ENCODE measurements at regions not wholly inside any gene's neighbourhood (a gene's known extent, or its start where the extent isn't known, plus 50 kb on each side); places are given as distances from the start of the nearest gene placed in this dataset.

- TF ChIP-seq CTCF (IDR thresholded peaks at IDR 0.05) (no peak), POLR2A (IDR thresholded peaks at IDR 0.05) (no peak), POLR2AphosphoS5 (IDR thresholded peaks at IDR 0.05) (no peak), EP300 (IDR thresholded peaks at IDR 0.05) (no peak)
Measured at GRCh38 chr4:23332313-23332712, 557.5 kb downstream of the PPARGC1A start.
